Omental fat pad (tissue), 3 donors: ENCODE measurements at regions not wholly inside any gene's neighbourhood (a gene's known extent, or its start where the extent isn't known, plus 50 kb on each side); places are given as distances from the start of the nearest gene placed in this dataset.

Experiments
- ATAC-seq: fragments of 150-250 bp; one replicate; pipeline ENCODE4 v1.9.1; 2016; ENCODE audit warnings: mild to moderate bottlenecking, moderate library complexity; ENCODE audit not compliant: low FRiP score
- DNase-seq: peaks from one replicate; pipeline ENCODE4 v3.0.0-alpha.2; 2019; ENCODE audit warnings: low spot score
- CTCF ChIP-seq, 3 donors: fragments of 450-650 bp; IDR thresholded peaks; one replicate each; pipeline ENCODE4 v1.5.1; 2016 to 2017; ENCODE audit warnings: antibody characterized with exemption in 3 of 3, mild to moderate bottlenecking in 3 of 3, moderate library complexity in 2 of 3

GRCh38 chr12:86748894-86749293, 492.7 kb upstream of the MGAT4C start:
- DNase-seq (no peak), ATAC-seq (no peak)
- no peak for TF ChIP-seq CTCF (IDR thresholded peaks at IDR 0.05)

GRCh38 chr12:86744547-86745212, 488.5 kb upstream of the MGAT4C start:
- ATAC-seq, result no peak
- no peak for DNase-seq
- no peak for TF ChIP-seq CTCF (IDR thresholded peaks at IDR 0.05)

- DNase-seq (no peak), ATAC-seq (no peak)
- TF ChIP-seq CTCF (IDR thresholded peaks at IDR 0.05), result no peak
These were observed 487.8 kb upstream of the MGAT4C start for GRCh38 chr12:86743875-86744536.

- ATAC-seq (no peak), DNase-seq (no peak)
- no peak for TF ChIP-seq CTCF (IDR thresholded peaks at IDR 0.05)
These were observed 485.3 kb upstream of the MGAT4C start for GRCh38 chr12:86741531-86741930.

GRCh38 chr12:86735851-86736250, 479.7 kb upstream of the MGAT4C start:
- TF ChIP-seq CTCF (IDR thresholded peaks at IDR 0.05), result no peak
- no peak for ATAC-seq
- no peak for DNase-seq

GRCh38 chr12:86735072-86735471, 478.9 kb upstream of the MGAT4C start:
- no peak for TF ChIP-seq CTCF (IDR thresholded peaks at IDR 0.05)
- DNase-seq (no peak), ATAC-seq (no peak)

- DNase-seq (no peak), ATAC-seq (no peak)
- no peak for TF ChIP-seq CTCF (IDR thresholded peaks at IDR 0.05)
These were observed 474.0 kb upstream of the MGAT4C start for GRCh38 chr12:86730233-86730632.
